ENCODE measurements at regions not wholly inside any gene's neighbourhood (a gene's known extent, or its start where the extent isn't known, plus 50 kb on each side); places are given as distances from the start of the nearest gene placed in this dataset.

- no peaks in the 10 kb centered on the region for H3K4me1 ChIP-seq (replicated peaks in 1 of 4; ENCODE audit: control insufficient read depth in 3 of 4, insufficient read depth in 4 of 4, low read length in 3 of 4)
- no peak overlapping the region for H3K23ac ChIP-seq (ENCODE audit: insufficient read length)
- H2BK15ac ChIP-seq (ENCODE audit: low read length), result no peak overlapping the region
- H3K36me3 ChIP-seq (ENCODE audit: control insufficient read depth in 2 of 4, insufficient read depth in 4 of 4, low read length in 3 of 4), result peaks cover 0 to 58% (median 20%) of the 10 kb centered on the region in 4 experiments; a peak in 5 of 8 replicates
- no peak overlapping the region for H3K9ac ChIP-seq (replicated peaks in 1 of 4; ENCODE audit: extremely low read depth in 1 of 4, low read depth in 3 of 4, low read length in 3 of 4)
- no peak overlapping the region for H2BK5ac ChIP-seq (ENCODE audit: low read depth, low read length)
- H3K27ac ChIP-seq (ENCODE audit: low read depth, low read length), result no peak overlapping the region
- H2AFZ ChIP-seq (ENCODE audit: low read length), result no peak overlapping the region
- no peak overlapping the region for H4K5ac ChIP-seq (ENCODE audit: insufficient read length, low read depth, low read length)
- ChIA-PET CTCF (ENCODE audit: partially characterized antibody) (interaction anchor here (5.9 kb wide), 1 partner anchor 13 kb away, joined by 29 read pairs; no protein-coding TSS in a partner anchor), POLR2A (ENCODE audit: partially characterized antibody) (interaction anchor here (3.4 kb wide), 1 partner anchor 13 kb away, joined by 9 read pairs; no protein-coding TSS in a partner anchor)
- no peak overlapping the region for H4K8ac ChIP-seq (ENCODE audit: extremely low read depth, insufficient read depth, low read length)
- H3K4me3 ChIP-seq (ENCODE audit: extremely low read depth in 1 of 4, insufficient read depth in 2 of 4, low read depth in 3 of 4, low read length in 4 of 4), result no peak overlapping the region
- H3K14ac ChIP-seq (ENCODE audit: insufficient read length), result no peak overlapping the region
- H3K4me2 ChIP-seq (ENCODE audit: insufficient read depth in 1 of 2, low read depth in 2 of 2, low read length in 2 of 2), result no peak overlapping the region
- no peak for DNase-seq (ENCODE audit: low read depth in 1 of 2, low spot score in 2 of 2)
- H2BK12ac ChIP-seq (ENCODE audit: low read depth, low read length), result no peak overlapping the region
- H4K91ac ChIP-seq (replicated peaks; ENCODE audit: insufficient read length, low read length), result no peak overlapping the region
- no peaks in the 10 kb centered on the region for H3K27me3 ChIP-seq (replicated peaks in 1 of 4; ENCODE audit: control insufficient read depth in 3 of 4, extremely low read depth in 1 of 4, insufficient read depth in 3 of 4, low read length in 3 of 4)
- no peak overlapping the region for H3K56ac ChIP-seq (replicated peaks; ENCODE audit: insufficient read length, low read depth, low read length)
- H3K18ac ChIP-seq (ENCODE audit: extremely low read depth, low read length), result no peak overlapping the region
- peaks cover 18 to 21% of the 10 kb centered on the region in 2 experiments for H3K9me3 ChIP-seq (ENCODE audit: insufficient read depth in 2 of 2, low read depth in 1 of 2, low read length in 1 of 2)
- H2BK120ac ChIP-seq (replicated peaks; ENCODE audit: low read depth, low read length), result no peak overlapping the region
- no peak for FAIRE-seq
- no peak overlapping the region for H3K4ac ChIP-seq (replicated peaks; ENCODE audit: insufficient read length, low read depth, low read length)
- 81% methylated on average over 4 of the region's 4 CpGs; no CpG with 5 or more reads in 1 of the 2 experiments for WGBS, 2 experiments (ENCODE audit: extremely low coverage in 1 of 2, insufficient coverage in 1 of 2, insufficient read length in 1 of 2, insufficient replicate concordance in 2 of 2, low coverage in 1 of 2, low lambda C conversion rate in 2 of 2, missing lambda C conversion rate in 1 of 2)
- no peak overlapping the region for H2BK20ac ChIP-seq (ENCODE audit: low read length)
- no peaks in the 10 kb centered on the region for H3K79me2 ChIP-seq (ENCODE audit: control insufficient read depth in 1 of 2, insufficient read depth in 2 of 2, low read length in 2 of 2)
- no peak overlapping the region for H2AK5ac ChIP-seq (ENCODE audit: low read depth, low read length)
- peak; percentile 69 for TF ChIP-seq TBP (IDR thresholded peaks at IDR 0.05; ENCODE audit: low read depth, low read length)
- no peak for TF ChIP-seq BRCA1 (IDR thresholded peaks at IDR 0.05; ENCODE audit: low read depth, low read length)
- no peaks in the 10 kb centered on the region for H4K20me1 ChIP-seq (replicated peaks in 1 of 2; ENCODE audit: control insufficient read depth in 1 of 2, insufficient read depth in 2 of 2, low read length in 2 of 2)
- no peaks in the 10 kb centered on the region for H3K23me2 ChIP-seq (ENCODE audit: low read depth, low read length)
- H3K79me1 ChIP-seq (ENCODE audit: low read depth, low read length), result no peaks in the 10 kb centered on the region
Measured at GRCh38 chr7:149584530-149584929, 86.9 kb upstream of the ZNF746 start.

Measured in H1 (cell line).